H9 (cell line): ENCODE measurements at regions not wholly inside any gene's neighbourhood (a gene's known extent, or its start where the extent isn't known, plus 50 kb on each side); places are given as distances from the start of the nearest gene placed in this dataset.
"Not testable (repeated sequence)": the region's sequence is repeated elsewhere in the genome, so short reads cannot be mapped to it uniquely, and the experiment has no call there.

Experiments used
- DNase-seq: peaks from one replicate; pipeline ENCODE4 v3.0.0-alpha.2; 2017
- H2AFZ ChIP-seq: one replicate; pipeline ENCODE4 v1.6.1; 2013; ENCODE audit warnings: mild to moderate bottlenecking, low read length, control low read depth, moderate library complexity
- H2AK5ac ChIP-seq: 2 replicates; pipeline ENCODE4 v1.6.1; 2013; ENCODE audit warnings: low read length, control low read depth, mixed read lengths; ENCODE audit not compliant: insufficient read length
- H2BK120ac ChIP-seq: one replicate; pipeline ENCODE4 v1.6.1; 2013; ENCODE audit warnings: low read depth, mild to moderate bottlenecking, low read length, control low read depth, inconsistent platforms; ENCODE audit not compliant: poor library complexity, severe bottlenecking
- H2BK12ac ChIP-seq: 2 replicates; pipeline ENCODE4 v1.6.1; 2013; ENCODE audit warnings: low read length, control low read depth, mixed read lengths, low read depth; ENCODE audit not compliant: insufficient read length
- H2BK15ac ChIP-seq: 2 replicates; pipeline ENCODE4 v1.6.1; 2013; ENCODE audit warnings: low read depth, low read length, control low read depth
- H2BK20ac ChIP-seq: one replicate; pipeline ENCODE4 v1.6.1; 2013; ENCODE audit warnings: low read depth, mild to moderate bottlenecking, low read length, control low read depth, inconsistent platforms; ENCODE audit not compliant: poor library complexity, severe bottlenecking
- H2BK5ac ChIP-seq: 2 replicates; pipeline ENCODE4 v1.6.1; 2013; ENCODE audit warnings: low read length, control low read depth, mixed read lengths; ENCODE audit not compliant: insufficient read length
- H3K14ac ChIP-seq: 2 replicates; pipeline ENCODE4 v1.6.1; 2013; ENCODE audit warnings: low read length, control low read depth; ENCODE audit not compliant: insufficient read depth
- H3K18ac ChIP-seq: 2 replicates; pipeline ENCODE4 v1.6.1; 2013; ENCODE audit warnings: low read depth, mild to moderate bottlenecking, mixed read lengths, low read length, control low read depth; ENCODE audit not compliant: insufficient read length
- H3K23ac ChIP-seq: 2 replicates; pipeline ENCODE4 v1.6.1; 2013; ENCODE audit warnings: low read length, control low read depth, mixed read lengths, low read depth; ENCODE audit not compliant: insufficient read length
- H3K23me2 ChIP-seq: 2 replicates; pipeline ENCODE4 v1.6.1; 2013; ENCODE audit warnings: low read depth, mild to moderate bottlenecking, mixed read lengths, low read length, control low read depth; ENCODE audit not compliant: insufficient read length, poor library complexity, severe bottlenecking
- H3K27ac ChIP-seq: 2 replicates; pipeline ENCODE4 v1.5.1; 2013; ENCODE audit warnings: low read length, control low read depth, mixed read lengths, low read depth; ENCODE audit not compliant: insufficient read length
- H3K27me3 ChIP-seq: 2 replicates; pipeline ENCODE4 v1.6.1; 2013; ENCODE audit warnings: low read length, control low read depth, inconsistent platforms; ENCODE audit not compliant: insufficient read depth
- H3K4ac ChIP-seq: 2 replicates; pipeline ENCODE4 v1.6.1; 2013; ENCODE audit warnings: low read depth, mild to moderate bottlenecking, control low read depth, inconsistent platforms, low read length, moderate library complexity
- H3K4me1 ChIP-seq: 2 replicates; pipeline ENCODE4 v1.6.1; 2013; ENCODE audit warnings: low read length, control low read depth, inconsistent platforms; ENCODE audit not compliant: insufficient read depth
- H3K4me2 ChIP-seq: 2 replicates; pipeline ENCODE4 v1.6.1; 2013; ENCODE audit warnings: low read length, control low read depth, mixed read lengths; ENCODE audit not compliant: insufficient read length, insufficient read depth
- H3K56ac ChIP-seq: 2 replicates; pipeline ENCODE4 v1.6.1; 2013; ENCODE audit warnings: low read depth, mild to moderate bottlenecking, mixed read lengths, low read length, control low read depth; ENCODE audit not compliant: insufficient read length
- H3K79me1 ChIP-seq: 2 replicates; pipeline ENCODE4 v1.6.1; 2013; ENCODE audit warnings: low read depth, mild to moderate bottlenecking, moderate library complexity, low read length, control low read depth, inconsistent platforms; ENCODE audit not compliant: insufficient read depth, poor library complexity, severe bottlenecking
- H3K79me2 ChIP-seq: 2 replicates; pipeline ENCODE4 v1.6.1; 2013; ENCODE audit warnings: low read length, control low read depth, inconsistent platforms; ENCODE audit not compliant: insufficient read depth
- H3K9ac ChIP-seq: 2 replicates; pipeline ENCODE4 v1.6.1; 2013; ENCODE audit warnings: low read length, control low read depth, mixed read lengths; ENCODE audit not compliant: insufficient read length; ENCODE audit errors: extremely low read depth
- H3K9me3 ChIP-seq: one replicate; pipeline ENCODE4 v1.6.1; 2013; ENCODE audit warnings: low read depth, low read length, inconsistent platforms; ENCODE audit not compliant: control insufficient read depth
- H3T11ph ChIP-seq: one replicate; pipeline ENCODE4 v1.6.1; 2013; ENCODE audit warnings: mild to moderate bottlenecking, low read length, control low read depth, inconsistent platforms
- H4K20me1 ChIP-seq: one replicate; pipeline ENCODE4 v1.6.1; 2013; ENCODE audit not compliant: control insufficient read depth, insufficient read length, insufficient read depth
- H4K5ac ChIP-seq: 2 replicates; pipeline ENCODE4 v1.6.1; 2013; ENCODE audit warnings: low read depth, mild to moderate bottlenecking, mixed read lengths, low read length, control low read depth; ENCODE audit not compliant: insufficient read length
- H4K8ac ChIP-seq: replicated peaks from 2 replicates; pipeline ENCODE4 v1.6.1; 2013; ENCODE audit warnings: low read length, control low read depth, mixed read lengths, low read depth; ENCODE audit not compliant: insufficient read length
- H4K91ac ChIP-seq: 2 replicates; pipeline ENCODE4 v1.6.1; 2013; ENCODE audit warnings: low read depth, mild to moderate bottlenecking, moderate library complexity, mixed read lengths, low read length, control low read depth; ENCODE audit not compliant: insufficient read length
- H3K27ac Mint-ChIP-seq, 3 experiments: 2 replicates in 2 of 3; 3 replicates in 1 of 3; pipeline ENCODE4 v1.8.0; 2020 to 2021; ENCODE audit warnings: mixed read lengths in 3 of 3, mild to moderate bottlenecking in 1 of 3, moderate library complexity in 1 of 3
- H3K27me3 Mint-ChIP-seq: 2 replicates; pipeline ENCODE4 v1.8.0; 2021; ENCODE audit warnings: low read depth, mild to moderate bottlenecking, moderate library complexity, mixed read lengths
- H3K36me3 Mint-ChIP-seq, 3 experiments: 2 replicates in 2 of 3; 3 replicates in 1 of 3; pipeline ENCODE4 v1.8.0; 2020 to 2021; ENCODE audit warnings: low read depth in 3 of 3, mixed read lengths in 3 of 3; ENCODE audit not compliant: insufficient read depth in 1 of 3
- H3K4me1 Mint-ChIP-seq, 2 experiments: 2 replicates each; pipeline ENCODE4 v1.8.0; 2020; ENCODE audit warnings: mixed read lengths in 2 of 2
- H3K4me3 Mint-ChIP-seq, 2 experiments: 2 replicates in 1 of 2; 3 replicates in 1 of 2; pipeline ENCODE4 v1.8.0; 2020 to 2021; ENCODE audit warnings: mild to moderate bottlenecking in 2 of 2, mixed read lengths in 2 of 2, moderate library complexity in 1 of 2
- H3K9me3 Mint-ChIP-seq, 2 experiments: 2 replicates in 1 of 2; 3 replicates in 1 of 2; pipeline ENCODE4 v1.8.0; 2020; ENCODE audit warnings: mild to moderate bottlenecking in 2 of 2, mixed read lengths in 2 of 2, moderate library complexity in 1 of 2
- WGBS: extraction: QIAGEN DNeasy Blood & Tissue Kit; methylation state at CpG from one replicate; pipeline ENCODE4 v1.1.7; 2013; ENCODE audit warnings: missing lambda C conversion rate, low lambda C conversion rate, mixed read lengths; ENCODE audit not compliant: insufficient read length; ENCODE audit errors: extremely low coverage; 5-methylcytosine and 5-hydroxymethylcytosine counted together

DNA sequence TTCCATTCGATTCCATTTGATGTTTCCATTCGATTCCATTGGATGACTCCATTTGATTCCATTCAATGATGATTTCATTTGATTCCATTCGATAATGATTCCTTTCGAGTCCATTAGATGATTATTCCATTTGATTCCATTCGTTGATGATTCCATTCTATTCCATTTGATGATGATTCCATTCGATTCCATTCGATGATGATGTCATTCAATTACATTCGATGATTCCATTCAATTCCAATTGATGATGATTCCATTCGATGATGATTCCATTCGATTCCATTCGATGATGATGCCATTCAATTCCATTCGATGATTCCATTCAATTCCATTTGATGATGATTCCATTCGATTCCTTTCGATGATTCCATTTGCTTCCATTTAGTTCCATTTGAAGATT lies 635.6 kb downstream of the TP53TG3F start:
- H3K4me1 Mint-ChIP-seq, H3K4ac ChIP-seq: not testable (repeated sequence)
- H3K9me3 ChIP-seq, result peaks cover 97% of the 10 kb centered on the region

DNA sequence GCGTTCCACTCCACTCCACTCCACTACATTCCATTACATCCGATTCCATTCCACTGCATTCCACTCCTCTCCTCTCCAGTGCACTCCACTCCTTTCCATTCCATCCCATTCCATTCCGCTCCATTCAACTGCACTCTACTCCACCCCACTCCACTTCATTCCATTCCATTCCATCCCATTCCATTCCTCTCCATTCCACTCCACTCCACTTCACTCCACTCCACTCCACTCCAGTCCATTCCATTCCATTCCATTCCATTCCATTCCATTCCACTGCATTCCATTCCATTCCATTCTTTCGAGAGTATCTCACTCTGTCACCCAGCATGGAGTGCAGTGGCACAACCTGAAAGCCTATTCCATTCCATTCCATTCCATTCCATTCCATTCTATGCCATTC lies 637.5 kb downstream of the TP53TG3F start:
- peaks cover 53 to 86% (median 56%) of the 10 kb centered on the region in 3 experiments for H3K36me3 Mint-ChIP-seq
- not testable (repeated sequence) for H3K4ac ChIP-seq, H2AK5ac ChIP-seq, H3K79me2 ChIP-seq, H3K4me1 ChIP-seq, H3K4me2 ChIP-seq, H3K27ac Mint-ChIP-seq, H4K91ac ChIP-seq, H2BK120ac ChIP-seq, H2BK15ac ChIP-seq, H4K5ac ChIP-seq, H3T11ph ChIP-seq, H3K18ac ChIP-seq, H4K8ac ChIP-seq, DNase-seq, H3K27me3 ChIP-seq, H2AFZ ChIP-seq, H3K23ac ChIP-seq, H3K79me1 ChIP-seq, H3K23me2 ChIP-seq, H2BK20ac ChIP-seq, H4K20me1 ChIP-seq, H3K27ac ChIP-seq, H3K4me1 Mint-ChIP-seq, H2BK12ac ChIP-seq, H3K14ac ChIP-seq, H3K56ac ChIP-seq, H3K9ac ChIP-seq, H2BK5ac ChIP-seq
- H3K9me3 ChIP-seq, result peaks cover 96% of the 10 kb centered on the region
- WGBS, result 100% methylated on average over 2 of the region's 4 CpGs
- peaks cover 22% of the 10 kb centered on the region for H3K27me3 Mint-ChIP-seq
- H3K9me3 Mint-ChIP-seq, result peaks cover 98 to 100% of the 10 kb centered on the region in 2 experiments
- H3K4me3 Mint-ChIP-seq, result peak overlapping the region in 1 of 2 experiments; percentile 43; a peak in 2 of 5 replicates

More for the DNA sequence above, 635.6 kb downstream of the TP53TG3F start:
- not testable (repeated sequence) for H2BK12ac ChIP-seq, H3K23me2 ChIP-seq, H2BK5ac ChIP-seq, DNase-seq, H4K5ac ChIP-seq, H4K91ac ChIP-seq, H3T11ph ChIP-seq, H3K14ac ChIP-seq, H3K27me3 ChIP-seq, H3K18ac ChIP-seq, H2BK15ac ChIP-seq, H3K79me1 ChIP-seq, H2AK5ac ChIP-seq, H2BK120ac ChIP-seq, H4K8ac ChIP-seq, H2AFZ ChIP-seq, H3K9ac ChIP-seq, H2BK20ac ChIP-seq, H3K23ac ChIP-seq, H3K27ac ChIP-seq, H3K56ac ChIP-seq, H4K20me1 ChIP-seq, H3K4me1 ChIP-seq, H3K4me2 ChIP-seq, H3K4me3 Mint-ChIP-seq, H3K79me2 ChIP-seq, H3K27ac Mint-ChIP-seq
- peaks cover 64 to 90% (median 65%) of the 10 kb centered on the region in 3 experiments for H3K36me3 Mint-ChIP-seq
- H3K9me3 Mint-ChIP-seq, result peaks cover 100% of the 10 kb centered on the region in 2 experiments
- no CpG with 5 or more reads among the region's 14 CpGs for WGBS
- peaks cover 22% of the 10 kb centered on the region for H3K27me3 Mint-ChIP-seq
